Fibroblast of skin of abdomen (primary cell): ENCODE measurements at regions not wholly inside any gene's neighbourhood (a gene's known extent, or its start where the extent isn't known, plus 50 kb on each side); places are given as distances from the start of the nearest gene placed in this dataset.

ENCODE experiments used
- DNase-seq: peaks from one replicate; pipeline ENCODE4 v3.0.0-alpha.2; 2013

- no peak for DNase-seq
Observed at GRCh38 chrX:9317176-9317575, 147.7 kb upstream of the TBL1X start.

GRCh38 chrX:9318213-9318612 is 146.6 kb upstream of the TBL1X start:
- no peak for DNase-seq

GRCh38 chrX:9318766-9319165 is 146.1 kb upstream of the TBL1X start:
- DNase-seq = no peak

- no peak for DNase-seq
Observed at GRCh38 chrX:9320940-9321339, 143.9 kb upstream of the TBL1X start.

- DNase-seq = no peak
Observed at GRCh38 chrX:9324676-9325075, 140.2 kb upstream of the TBL1X start.

GRCh38 chrX:9326369-9326768 is 138.5 kb upstream of the TBL1X start:
- DNase-seq = peak; percentile 76

- no peak for DNase-seq
Observed at GRCh38 chrX:9327086-9327746, 137.6 kb upstream of the TBL1X start.

GRCh38 chrX:9327747-9328145 is 137.1 kb upstream of the TBL1X start:
- DNase-seq = peak; percentile 73

GRCh38 chrX:9329056-9329455 is 135.8 kb upstream of the TBL1X start:
- DNase-seq = no peak

- DNase-seq = no peak
Observed at GRCh38 chrX:9330249-9330982, 134.4 kb upstream of the TBL1X start.

- DNase-seq = no peak
Observed at GRCh38 chrX:9333873-9334560, 130.8 kb upstream of the TBL1X start.

GRCh38 chrX:9335251-9335650 is 129.6 kb upstream of the TBL1X start:
- DNase-seq = no peak

- DNase-seq = no peak
Observed at GRCh38 chrX:9336456-9336855, 128.4 kb upstream of the TBL1X start.

GRCh38 chrX:9337046-9337445 is 127.8 kb upstream of the TBL1X start:
- DNase-seq = peak; percentile 75

- DNase-seq = no peak
Observed at GRCh38 chrX:9338986-9339385, 125.9 kb upstream of the TBL1X start.

- peak; percentile 33 for DNase-seq
Observed at GRCh38 chrX:9339603-9340491, 125.0 kb upstream of the TBL1X start.

GRCh38 chrX:9340598-9341290 is 124.1 kb upstream of the TBL1X start:
- DNase-seq = peak; percentile 83

GRCh38 chrX:9341291-9342201 is 123.3 kb upstream of the TBL1X start:
- peak; percentile 83 for DNase-seq

GRCh38 chrX:9342561-9343051 is 122.3 kb upstream of the TBL1X start:
- DNase-seq = peak; percentile 93

GRCh38 chrX:9343971-9344370 is 120.9 kb upstream of the TBL1X start:
- no peak for DNase-seq

- no peak for DNase-seq
Observed at GRCh38 chrX:9345957-9346356, 118.9 kb upstream of the TBL1X start.
